ENCODE measurements at regions not wholly inside any gene's neighbourhood (a gene's known extent, or its start where the extent isn't known, plus 50 kb on each side); places are given as distances from the start of the nearest gene placed in this dataset.

- 72 to 85% (median 74%) methylated on average over 4 of the region's 4 CpGs for WGBS, 3 donors
- DNase-seq, result no peak
- Histone ChIP-seq H3K27ac (no peak overlapping the region), H3K36me3 (no peaks in the 10 kb centered on the region), H3K9me3 (no peaks in the 10 kb centered on the region), H3K27me3 (no peaks in the 10 kb centered on the region), H3K4me3 (no peak overlapping the region), H3K4me1 (ENCODE audit: insufficient read depth) (no peaks in the 10 kb centered on the region)
- TF ChIP-seq POLR2A (IDR thresholded peaks at IDR 0.05) (no peak), EP300 (IDR thresholded peaks at IDR 0.05) (no peak)
- TF ChIP-seq, protein P1, sequence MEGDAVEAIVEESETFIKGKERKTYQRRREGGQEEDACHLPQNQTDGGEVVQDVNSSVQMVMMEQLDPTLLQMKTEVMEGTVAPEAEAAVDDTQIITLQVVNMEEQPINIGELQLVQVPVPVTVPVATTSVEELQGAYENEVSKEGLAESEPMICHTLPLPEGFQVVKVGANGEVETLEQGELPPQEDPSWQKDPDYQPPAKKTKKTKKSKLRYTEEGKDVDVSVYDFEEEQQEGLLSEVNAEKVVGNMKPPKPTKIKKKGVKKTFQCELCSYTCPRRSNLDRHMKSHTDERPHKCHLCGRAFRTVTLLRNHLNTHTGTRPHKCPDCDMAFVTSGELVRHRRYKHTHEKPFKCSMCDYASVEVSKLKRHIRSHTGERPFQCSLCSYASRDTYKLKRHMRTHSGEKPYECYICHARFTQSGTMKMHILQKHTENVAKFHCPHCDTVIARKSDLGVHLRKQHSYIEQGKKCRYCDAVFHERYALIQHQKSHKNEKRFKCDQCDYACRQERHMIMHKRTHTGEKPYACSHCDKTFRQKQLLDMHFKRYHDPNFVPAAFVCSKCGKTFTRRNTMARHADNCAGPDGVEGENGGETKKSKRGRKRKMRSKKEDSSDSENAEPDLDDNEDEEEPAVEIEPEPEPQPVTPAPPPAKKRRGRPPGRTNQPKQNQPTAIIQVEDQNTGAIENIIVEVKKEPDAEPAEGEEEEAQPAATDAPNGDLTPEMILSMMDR (IDR thresholded peaks at IDR 0.05), result no peak
- intact Hi-C loops (cut with DNase I), result no loop called here
Observed at GRCh38 chr11:91527380-91528030, 697.1 kb upstream of the FAT3 start.

- TF ChIP-seq POLR2A (IDR thresholded peaks at IDR 0.05) (no peak), EP300 (IDR thresholded peaks at IDR 0.05) (no peak)
- TF ChIP-seq, protein P1 (IDR thresholded peaks at IDR 0.05), result no peak
- Histone ChIP-seq H3K27me3 (no peaks in the 10 kb centered on the region), H3K4me3 (no peak overlapping the region), H3K36me3 (no peaks in the 10 kb centered on the region), H3K9me3 (no peaks in the 10 kb centered on the region), H3K27ac (no peak overlapping the region), H3K4me1 (ENCODE audit: insufficient read depth) (no peaks in the 10 kb centered on the region)
- DNase-seq, result no peak
- intact Hi-C loops (cut with DNase I), result no loop called here
- WGBS, 3 donors, result 27 to 40% (median 35%) methylated on average over 4 of the region's 4 CpGs
Observed at GRCh38 chr11:91513734-91514133, 710.9 kb upstream of the FAT3 start.

DNA sequence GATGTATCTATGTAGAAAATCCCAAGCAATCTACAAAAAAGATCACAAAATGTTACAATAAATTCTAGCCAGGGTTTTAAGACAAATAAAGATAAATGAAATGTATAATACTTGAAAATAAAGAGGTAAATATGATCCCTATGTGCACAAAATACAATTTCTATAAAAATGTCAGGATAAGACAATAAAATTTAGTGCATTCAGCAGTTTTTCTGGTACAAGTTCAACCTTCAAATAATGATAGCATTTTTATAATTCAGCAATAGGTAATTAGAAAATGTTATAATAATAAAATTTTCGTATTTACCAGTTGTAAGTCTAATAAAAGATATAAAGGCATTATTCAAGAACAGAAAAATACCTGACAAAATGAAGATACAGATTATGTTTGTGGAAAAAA lies 726.8 kb upstream of the FAT3 start:
- H3K9me3 ChIP-seq, result no peaks in the 10 kb centered on the region
- TF ChIP-seq, protein P1 (IDR thresholded peaks at IDR 0.05), result no peak
- TF ChIP-seq EP300 (IDR thresholded peaks at IDR 0.05), result no peak
- no peak for TF ChIP-seq POLR2A (IDR thresholded peaks at IDR 0.05)
- no peak overlapping the region for H3K4me3 ChIP-seq
- no peak for DNase-seq
- H3K27ac ChIP-seq, result no peak overlapping the region
- H3K4me1 ChIP-seq (ENCODE audit: insufficient read depth), result no peaks in the 10 kb centered on the region
- H3K27me3 ChIP-seq, result no peaks in the 10 kb centered on the region
- 72 to 88% (median 81%) methylated on average over 1 of the region's 1 CpG for WGBS, 3 donors
- intact Hi-C loops (cut with DNase I), result no loop called here
- H3K36me3 ChIP-seq, result no peaks in the 10 kb centered on the region

DNA sequence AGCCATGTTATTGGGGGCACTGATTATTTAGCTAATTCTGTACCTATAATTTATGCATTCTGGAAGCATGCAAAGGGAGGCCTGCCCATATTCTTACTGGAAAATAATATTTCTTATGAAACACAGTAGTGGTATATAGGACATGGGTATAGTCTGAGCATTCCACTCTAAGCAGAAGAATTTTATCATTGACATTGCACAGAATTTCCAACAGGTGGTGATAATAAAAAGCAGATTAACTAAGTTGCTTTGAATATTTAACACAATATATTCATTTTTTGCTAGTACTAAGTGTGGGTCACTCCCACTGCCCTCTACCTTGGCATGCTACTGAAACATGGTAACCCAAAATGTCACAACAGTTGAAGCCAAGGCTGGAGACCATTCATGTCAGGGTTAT lies 728.8 kb upstream of the FAT3 start:
- no peaks in the 10 kb centered on the region for H3K36me3 ChIP-seq
- TF ChIP-seq POLR2A (IDR thresholded peaks at IDR 0.05) (no peak), EP300 (IDR thresholded peaks at IDR 0.05) (no peak)
- TF ChIP-seq, protein P1 (IDR thresholded peaks at IDR 0.05), result no peak
- no peaks in the 10 kb centered on the region for H3K27me3 ChIP-seq
- DNase-seq, result no peak
- no peak overlapping the region for H3K4me3 ChIP-seq
- H3K4me1 ChIP-seq (ENCODE audit: insufficient read depth), result no peaks in the 10 kb centered on the region
- no peak overlapping the region for H3K27ac ChIP-seq
- intact Hi-C loops (cut with DNase I), result no loop called here
- no peaks in the 10 kb centered on the region for H3K9me3 ChIP-seq

Measured in ovary (tissue), 7 donors.